NB4 (cell line): ENCODE measurements at regions not wholly inside any gene's neighbourhood (a gene's known extent, or its start where the extent isn't known, plus 50 kb on each side); places are given as distances from the start of the nearest gene placed in this dataset.

Experiments
- DNase-seq: peaks from one replicate; pipeline ENCODE4 v3.0.0; 2010; ENCODE audit warnings: low read depth
- H3K4me3 ChIP-seq: one replicate; pipeline ENCODE4 v1.5.1; 2011; ENCODE audit warnings: mild to moderate bottlenecking, low read depth, low read length, moderate library complexity
- CTCF ChIP-seq: IDR thresholded peaks from one replicate; pipeline ENCODE4 v1.5.1; 2012; ENCODE audit warnings: low read depth, low read length
- MYC ChIP-seq: IDR thresholded peaks from 2 replicates; pipeline ENCODE4 v1.6.1; 2011; ENCODE audit warnings: low read depth, low read length
- POLR2A ChIP-seq: IDR thresholded peaks from 2 replicates; pipeline ENCODE4 v1.6.1; 2011; ENCODE audit warnings: mild to moderate bottlenecking; ENCODE audit not compliant: insufficient read length; ENCODE audit errors: extremely low read depth
- TF ChIP-seq, protein P1 (sequence below): IDR thresholded peaks from 2 replicates; pipeline ENCODE4 v1.6.1; 2011; ENCODE audit warnings: low read depth, low read length

- DNase-seq, result no peak
- TF ChIP-seq, protein P1, sequence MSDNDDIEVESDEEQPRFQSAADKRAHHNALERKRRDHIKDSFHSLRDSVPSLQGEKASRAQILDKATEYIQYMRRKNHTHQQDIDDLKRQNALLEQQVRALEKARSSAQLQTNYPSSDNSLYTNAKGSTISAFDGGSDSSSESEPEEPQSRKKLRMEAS, result no peak
- TF ChIP-seq MYC (no peak), POLR2A (no peak), CTCF (no peak)
- no peak overlapping the region for H3K4me3 ChIP-seq
These were observed 403.2 kb upstream of the B3GALT2 start for GRCh38 chr1:193589597-193590040.

DNA sequence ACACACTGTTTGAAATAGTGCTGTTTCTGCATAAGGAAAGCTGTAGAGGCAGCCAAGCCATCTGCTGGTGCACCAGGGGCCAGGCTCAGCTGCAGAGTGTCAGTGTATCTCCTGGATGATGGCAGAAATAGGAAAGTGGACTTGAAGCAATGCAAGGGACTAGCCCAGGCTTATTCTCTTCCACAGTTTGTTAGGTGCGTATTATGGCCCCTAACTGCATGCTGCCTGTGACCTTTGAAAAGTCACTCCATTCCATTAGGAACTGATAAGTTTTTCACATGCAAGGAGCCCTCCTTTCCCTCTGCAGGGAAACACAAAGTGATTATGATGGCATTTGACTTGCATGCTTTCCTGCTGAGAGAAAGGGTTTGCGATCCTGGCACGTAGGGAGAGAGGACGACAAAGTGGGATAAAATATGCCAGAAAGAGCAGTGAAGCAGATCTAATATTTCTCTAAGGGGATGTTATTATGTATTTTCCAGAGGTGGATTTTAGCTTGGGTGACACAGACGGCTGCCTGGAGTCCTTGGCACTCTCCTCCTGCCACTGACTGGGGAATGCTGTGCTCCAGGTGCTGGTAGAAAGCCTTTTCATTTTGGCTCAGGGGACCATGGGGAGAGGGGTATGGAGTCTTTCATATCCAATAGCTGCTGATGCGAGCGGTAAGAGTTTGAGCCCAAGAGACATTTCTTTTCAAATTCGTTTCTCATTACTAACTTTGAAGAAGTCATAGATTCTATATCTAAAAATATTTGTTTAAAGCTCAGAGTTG, 402.1 kb upstream of the B3GALT2 start:
- no peak overlapping the region for H3K4me3 ChIP-seq
- no peak for TF ChIP-seq MYC
- TF ChIP-seq, protein P1, result no peak
- no peak for TF ChIP-seq CTCF
- TF ChIP-seq POLR2A, result no peak
- DNase-seq, result no peak

DNA sequence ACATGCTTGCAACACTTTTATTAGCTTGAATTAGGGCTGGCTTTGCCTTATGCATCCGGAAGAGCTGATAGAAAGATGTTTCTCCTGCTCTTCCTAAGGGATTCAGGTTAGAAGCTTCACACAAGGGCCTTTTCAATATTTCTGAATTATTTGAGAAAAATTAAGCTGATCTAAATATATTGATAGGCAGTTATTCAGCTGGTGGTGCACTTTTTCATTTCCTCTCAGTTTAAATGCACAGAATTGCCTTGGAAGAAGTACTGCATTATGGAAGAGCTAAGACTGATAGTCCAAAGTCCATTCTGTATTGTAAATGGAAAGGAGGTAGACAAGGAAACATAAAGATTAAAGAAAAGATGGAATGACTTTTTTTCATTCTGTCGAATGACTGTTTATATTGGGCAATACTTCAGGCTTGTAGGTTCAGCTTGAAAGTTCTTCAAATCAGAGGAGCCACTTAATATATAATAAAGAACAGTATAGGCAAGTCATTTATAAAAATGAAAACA, 398.4 kb upstream of the B3GALT2 start:
- DNase-seq, result no peak
- TF ChIP-seq, protein P1, result no peak
- no peak for TF ChIP-seq CTCF
- TF ChIP-seq POLR2A, result no peak
- no peak for TF ChIP-seq MYC
- no peak overlapping the region for H3K4me3 ChIP-seq

GRCh38 chr1:193581341-193581740, 394.9 kb upstream of the B3GALT2 start:
- TF ChIP-seq POLR2A (no peak), CTCF (no peak)
- TF ChIP-seq, protein P1, result no peak
- no peak for DNase-seq
- H3K4me3 ChIP-seq, result no peak overlapping the region

DNA sequence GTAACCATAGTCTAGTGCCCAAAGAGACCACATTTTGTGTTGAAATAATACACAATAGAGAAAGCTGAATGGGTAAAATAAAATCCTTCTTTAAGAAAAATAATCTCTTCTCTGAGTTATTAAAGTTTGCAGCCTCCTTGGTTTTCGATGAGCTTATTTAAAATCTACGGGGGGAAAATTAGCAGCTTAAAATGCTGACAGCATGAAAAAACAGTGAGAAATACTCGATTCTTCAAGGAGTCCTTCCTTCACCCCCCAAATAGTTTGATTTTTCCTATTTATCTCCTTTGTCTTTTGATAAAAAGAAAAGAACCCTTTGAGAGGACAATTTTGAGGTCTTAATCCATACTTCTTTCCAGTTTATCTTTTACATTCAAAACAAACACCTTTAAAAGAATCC, 394.0 kb upstream of the B3GALT2 start:
- H3K4me3 ChIP-seq, result no peak overlapping the region
- TF ChIP-seq MYC (no peak), POLR2A (no peak), CTCF (no peak)
- TF ChIP-seq, protein P1, result no peak
- no peak for DNase-seq
